ENCODE measurements at regions not wholly inside any gene's neighbourhood (a gene's known extent, or its start where the extent isn't known, plus 50 kb on each side); places are given as distances from the start of the nearest gene placed in this dataset.

DNA sequence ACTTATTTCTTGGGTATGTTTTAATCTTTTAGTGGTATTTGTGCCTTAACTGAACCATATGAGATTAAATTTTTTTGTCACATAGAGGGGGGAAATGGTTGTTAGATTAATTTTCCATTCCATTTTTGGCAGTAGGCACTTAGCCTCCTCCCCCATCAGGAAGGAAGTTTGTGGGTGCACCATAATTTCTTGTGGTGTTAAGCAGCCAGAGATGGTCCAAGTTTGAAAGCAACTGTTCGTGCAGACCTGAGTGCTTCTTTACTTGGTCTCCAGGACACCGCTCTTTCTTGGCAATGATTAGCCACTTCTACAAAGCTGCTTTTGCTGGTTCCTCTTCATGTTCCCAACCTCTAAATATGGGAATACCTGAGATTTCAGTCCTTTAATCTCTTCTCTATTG is 92.7 kb upstream of the RPL34 start:
- DNase-seq (ENCODE audit: low read depth, low spot score), result no peak

DNA sequence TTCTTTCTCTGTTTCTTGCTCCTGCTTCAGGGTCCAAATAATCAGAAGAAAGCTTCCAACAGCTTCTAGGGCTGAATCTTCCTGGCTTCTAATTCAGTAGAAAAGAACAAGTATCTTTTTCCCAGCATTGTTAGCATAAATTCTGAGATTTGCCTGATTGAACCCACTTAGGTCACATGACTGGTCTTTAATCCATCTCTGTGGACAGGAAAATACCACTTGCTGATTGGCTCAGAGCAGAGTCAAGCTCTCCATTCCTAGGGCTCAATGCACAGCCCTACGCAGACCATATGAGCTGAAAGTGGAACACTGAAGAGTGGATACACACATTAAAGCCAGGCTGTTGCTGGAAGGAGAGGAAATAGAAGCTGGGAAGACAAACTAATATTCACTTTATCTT is 99.6 kb upstream of the RPL34 start:
- DNase-seq (ENCODE audit: low read depth, low spot score), result no peak

DNA sequence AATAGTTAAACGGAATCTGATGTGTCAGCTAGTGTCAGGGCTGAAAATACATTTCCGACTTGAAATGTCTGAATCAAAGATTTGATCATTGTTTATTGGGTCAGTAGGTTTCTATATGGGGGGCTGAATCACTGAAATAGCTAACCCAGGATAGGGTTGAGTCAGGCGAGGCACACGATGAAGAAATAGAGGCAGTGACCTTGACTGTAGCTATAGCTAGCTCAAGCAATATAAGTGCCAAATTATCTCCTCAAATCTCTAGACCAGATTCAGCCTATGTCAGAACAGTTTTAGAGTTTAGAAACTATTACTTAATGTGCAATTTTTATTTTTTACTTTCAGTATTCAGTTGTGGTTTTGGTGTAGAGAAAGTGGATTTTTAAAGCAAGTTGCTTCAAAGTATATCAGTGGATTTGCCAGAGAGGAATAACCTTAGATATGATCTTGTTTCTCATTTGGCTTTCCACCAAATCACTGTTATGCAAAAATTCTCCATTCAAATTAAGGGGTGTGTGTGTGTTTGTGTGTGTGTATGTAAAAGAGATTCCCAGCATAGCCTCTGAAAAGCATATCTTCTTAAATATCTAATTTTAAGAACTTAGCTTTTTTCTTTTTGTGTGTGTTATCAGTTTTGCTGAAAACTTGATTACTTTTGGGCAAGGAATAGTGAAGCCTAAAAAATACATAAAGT is 100.3 kb upstream of the RPL34 start:
- DNase-seq (ENCODE audit: low read depth, low spot score), result no peak

DNA sequence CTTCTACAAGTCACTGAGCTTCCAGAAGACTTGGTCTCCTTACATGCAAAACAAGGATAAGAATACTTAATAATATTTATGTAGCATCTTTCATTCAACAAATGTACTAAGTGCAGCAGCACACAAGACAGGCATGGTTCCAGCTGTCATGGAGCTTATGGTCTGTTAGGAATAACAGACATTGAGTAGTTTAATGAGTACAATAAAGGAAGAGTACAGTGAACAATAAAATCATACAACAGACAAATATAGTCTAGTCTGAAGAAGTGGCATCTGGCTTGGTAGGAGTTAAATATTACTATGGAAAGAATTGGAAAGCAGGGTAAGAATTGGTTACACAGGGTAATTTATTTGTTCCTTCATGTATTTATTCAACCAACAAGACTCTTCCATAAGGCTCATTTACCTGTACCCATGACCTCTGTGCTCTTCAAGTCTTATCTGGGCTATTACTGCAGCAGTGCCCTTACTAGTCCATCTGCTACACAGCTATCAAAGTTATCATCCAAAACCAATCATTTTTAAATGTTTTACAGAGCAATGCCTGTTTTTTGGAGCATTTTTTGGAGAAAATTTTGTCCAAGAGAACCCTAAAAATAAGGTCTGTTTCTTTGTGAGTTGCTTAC is 101.1 kb upstream of the RPL34 start:
- DNase-seq (ENCODE audit: low read depth, low spot score), result no peak

DNA sequence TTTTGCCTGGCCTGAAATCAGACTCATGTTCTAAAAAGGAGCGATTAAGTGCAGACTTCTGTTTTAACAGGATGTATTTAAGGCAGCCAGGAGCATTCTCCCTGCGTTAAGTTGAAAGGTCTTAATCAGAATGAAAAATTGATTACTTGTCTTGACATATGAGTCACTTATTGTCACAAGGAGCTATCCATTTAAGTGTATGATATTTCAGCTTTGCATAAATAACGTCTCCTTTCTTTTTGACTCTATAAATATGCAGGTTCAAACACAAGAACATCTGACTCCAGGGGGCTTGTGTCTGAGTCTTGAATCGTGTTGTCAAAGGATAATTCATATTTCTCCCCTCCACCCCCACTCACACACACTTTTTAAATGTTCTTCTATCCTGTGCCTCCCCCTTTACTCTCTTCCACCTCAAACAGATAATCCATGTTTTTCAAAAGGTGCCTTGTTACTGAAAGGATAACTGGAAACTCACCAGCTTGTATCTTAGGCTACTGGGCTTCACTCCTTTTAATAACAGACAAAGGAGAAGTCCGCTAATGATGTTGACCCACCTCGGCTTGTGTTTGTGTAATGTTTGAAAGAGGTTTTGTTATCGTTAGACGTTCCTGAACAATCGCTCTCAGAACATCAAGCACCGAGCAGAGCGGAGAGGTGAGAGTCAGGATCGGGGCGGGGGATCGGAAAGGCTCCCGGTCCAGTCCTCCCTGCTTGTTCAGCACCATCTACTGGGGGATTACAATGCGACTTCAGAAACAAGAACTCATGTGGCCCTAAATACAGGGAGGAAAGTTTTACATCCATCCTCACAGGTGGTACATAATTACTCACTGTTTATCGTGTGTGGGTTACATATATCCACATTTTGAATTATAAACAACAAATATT is 107.5 kb upstream of the RPL34 start:
- DNase-seq (ENCODE audit: low read depth, low spot score), result no peak

DNA sequence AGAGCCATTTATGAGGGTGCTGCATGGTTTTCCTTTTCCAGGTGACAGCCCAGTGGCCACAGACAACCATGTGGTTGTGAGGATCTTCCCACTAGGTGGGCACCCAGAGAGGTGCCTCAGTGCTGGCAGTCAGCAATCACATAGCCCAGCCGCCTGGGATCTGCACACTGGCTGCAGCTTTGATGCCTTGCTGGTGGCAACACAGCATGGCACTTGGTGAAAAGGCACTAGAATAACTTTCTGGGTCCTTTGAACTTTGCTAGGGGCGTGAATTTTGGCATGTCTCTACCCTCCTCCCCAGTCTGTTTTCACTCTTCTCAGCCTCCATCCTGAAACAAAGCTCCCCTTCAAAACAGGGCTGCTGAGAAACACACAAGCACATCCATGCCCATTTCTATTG is 108.8 kb upstream of the RPL34 start:
- DNase-seq (ENCODE audit: low read depth, low spot score), result no peak

DNA sequence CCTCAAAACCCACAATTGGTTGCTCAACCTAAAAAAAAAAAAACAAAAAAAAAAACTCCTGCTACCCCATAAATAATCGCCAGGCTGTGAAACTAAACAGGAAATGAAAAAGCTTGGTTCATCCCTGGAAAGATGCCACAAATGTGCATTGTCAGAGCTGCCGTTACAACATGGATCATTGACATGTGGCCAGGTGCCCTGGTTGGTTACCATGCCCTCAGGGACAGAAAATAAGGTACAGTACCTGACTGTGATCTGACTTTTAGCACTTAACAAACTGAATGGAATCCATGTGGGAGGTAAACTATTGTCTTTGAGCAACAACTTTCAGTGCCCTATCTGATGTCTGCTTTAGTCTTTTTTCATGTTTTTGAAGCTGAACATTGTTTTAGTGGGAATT is 118.0 kb upstream of the RPL34 start:
- DNase-seq (ENCODE audit: low read depth, low spot score), result no peak

DNA sequence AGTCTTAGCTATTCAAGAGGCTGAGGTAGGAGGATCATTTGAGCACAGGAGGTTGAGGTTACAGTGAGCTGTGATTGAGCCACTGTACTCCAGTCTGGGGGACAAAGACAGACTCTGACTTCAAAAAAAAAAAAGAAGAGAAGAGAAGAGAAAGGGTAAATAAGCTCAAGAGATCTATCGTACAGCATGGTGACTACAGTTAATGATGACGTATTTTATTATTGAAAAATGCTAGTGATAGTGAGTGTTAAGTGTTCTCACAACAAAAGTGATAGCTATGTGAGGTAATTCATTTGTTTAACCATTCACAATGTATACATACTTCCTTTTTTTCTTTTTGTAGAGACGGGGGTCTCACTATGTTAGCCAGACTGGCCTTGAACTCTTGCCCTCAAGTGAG is 121.5 kb upstream of the RPL34 start:
- no peak for DNase-seq (ENCODE audit: low read depth, low spot score)

DNA sequence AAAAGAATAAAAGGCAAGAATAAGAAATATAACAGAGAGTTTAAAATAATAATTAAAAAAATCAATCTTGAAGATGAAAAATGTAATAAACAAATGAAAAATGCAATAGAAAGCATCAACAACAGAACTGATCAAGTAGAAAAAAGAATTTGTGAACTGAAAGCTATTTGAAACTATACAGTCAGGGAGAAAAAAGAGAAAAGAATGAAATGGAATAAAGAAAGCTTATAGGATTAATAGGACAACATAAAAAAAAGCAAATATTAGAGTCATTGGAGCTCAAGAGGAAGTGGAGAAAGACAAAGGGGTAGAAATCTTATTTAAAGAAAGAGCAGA is 126.8 kb upstream of the RPL34 start:
- no peak for DNase-seq (ENCODE audit: low read depth, low spot score)

DNA sequence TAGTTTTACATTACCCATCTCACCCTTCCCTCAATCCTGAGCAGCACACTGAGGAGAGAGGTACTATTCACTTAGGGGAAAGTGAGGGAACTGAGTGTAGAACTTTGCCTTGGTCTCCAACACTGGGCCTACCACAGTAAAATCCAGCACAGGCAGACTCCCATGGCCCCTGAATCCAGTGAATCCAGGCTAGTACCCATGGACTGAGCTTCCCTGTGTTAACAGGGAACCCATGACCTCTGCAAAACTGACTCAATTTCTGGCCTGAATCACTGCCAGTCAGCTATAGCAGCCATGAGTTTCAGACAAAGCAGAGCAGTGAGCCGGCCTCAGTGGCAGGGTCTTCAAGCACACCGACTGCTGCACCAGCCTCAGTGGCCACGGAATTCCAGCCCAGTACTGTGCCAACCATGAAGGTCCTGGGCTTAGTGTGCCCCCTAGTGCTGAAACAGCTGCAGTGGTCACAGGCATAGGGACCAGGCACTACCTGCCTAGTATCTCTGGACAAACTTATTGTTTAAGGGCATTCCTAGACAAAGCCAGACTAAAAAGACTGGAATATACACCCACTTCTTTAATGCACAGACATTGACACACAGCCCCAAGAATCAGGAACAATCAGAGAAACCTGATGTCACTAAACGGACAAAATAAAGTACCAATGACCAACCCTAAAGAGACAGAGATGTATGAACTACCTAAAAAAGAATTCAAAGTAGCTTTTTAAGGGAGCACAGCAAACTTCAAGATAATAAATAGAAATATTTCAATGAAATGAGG is 127.4 kb upstream of the RPL34 start:
- DNase-seq (ENCODE audit: low read depth, low spot score), result no peak

DNA sequence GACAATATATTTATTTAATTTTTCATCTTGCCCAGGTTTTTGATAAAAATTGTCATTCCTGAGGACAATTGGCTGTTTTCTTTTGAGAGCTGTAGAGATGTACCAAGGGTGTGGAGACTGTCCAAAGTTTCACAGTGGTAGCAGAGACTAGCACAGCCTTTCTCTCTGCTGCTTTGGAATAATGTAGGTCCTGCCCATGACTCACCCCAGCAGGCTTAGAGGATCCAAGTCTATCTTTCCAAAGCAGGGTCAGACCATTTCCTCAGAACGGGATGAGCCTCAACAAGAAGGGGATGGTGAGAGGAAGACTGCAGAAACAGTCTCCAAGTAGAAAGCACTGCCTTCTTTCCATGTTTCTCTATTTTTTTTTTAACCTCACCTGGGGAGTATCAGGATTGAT is 131.5 kb upstream of the RPL34 start:
- DNase-seq (ENCODE audit: low read depth, low spot score), result no peak

DNA sequence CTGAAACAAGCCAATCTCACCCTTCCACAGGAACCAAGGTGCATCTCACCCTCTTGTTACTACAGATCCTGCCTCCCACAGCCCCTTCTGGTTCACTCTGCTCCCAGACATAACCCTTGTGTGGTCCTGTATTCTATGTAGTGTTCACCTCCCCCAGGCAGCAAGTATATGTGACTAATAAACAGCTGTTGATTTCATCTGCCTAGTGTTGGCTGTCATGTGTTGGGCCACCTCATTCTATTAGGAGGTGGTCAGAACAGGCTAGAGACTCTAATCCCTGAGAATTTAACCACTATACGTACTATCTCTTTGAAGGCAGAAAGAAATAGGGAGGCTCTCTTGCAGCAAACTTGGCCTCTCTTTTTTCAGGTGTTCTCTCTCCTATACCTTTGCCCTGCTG is 134.3 kb upstream of the RPL34 start:
- DNase-seq (ENCODE audit: low read depth, low spot score), result no peak

DNA sequence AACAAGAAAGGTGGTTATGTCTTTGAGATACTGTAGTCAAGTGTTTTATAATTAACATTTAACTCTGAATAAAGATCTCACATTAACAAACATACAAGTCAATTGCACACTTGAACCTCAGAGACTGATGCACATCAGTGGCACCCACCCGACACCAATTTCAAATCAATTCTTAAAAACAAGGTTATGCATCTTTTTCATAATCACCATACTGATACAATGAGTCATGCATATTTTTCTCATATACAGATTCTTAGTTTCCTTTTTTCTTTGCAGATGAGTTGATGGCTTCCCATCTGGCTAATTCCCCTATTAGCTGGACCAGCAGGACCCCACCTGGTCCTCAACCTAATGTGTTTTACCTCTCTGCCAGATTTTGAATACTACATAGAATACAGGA is 136.2 kb upstream of the RPL34 start:
- DNase-seq (ENCODE audit: low read depth, low spot score), result no peak

DNA sequence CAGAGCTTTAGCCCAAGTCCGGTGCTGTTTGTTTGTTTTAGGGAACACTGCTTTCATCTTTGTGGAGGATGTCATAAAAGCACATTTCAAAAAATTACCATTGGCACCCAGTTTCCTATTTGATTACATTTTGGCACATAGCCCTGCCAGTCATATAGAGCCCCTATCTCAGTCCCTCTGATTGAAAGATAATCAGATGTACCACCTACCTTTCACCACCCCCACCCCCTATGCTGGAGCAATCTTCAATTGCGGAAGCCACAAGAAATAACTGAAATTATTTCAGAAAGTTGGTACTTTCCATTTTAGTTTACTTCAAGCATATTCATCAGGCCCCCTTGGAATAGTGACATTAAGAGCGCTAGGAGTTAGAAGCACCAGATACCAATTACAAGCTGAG is 136.7 kb upstream of the RPL34 start:
- DNase-seq (ENCODE audit: low read depth, low spot score), result no peak

DNA sequence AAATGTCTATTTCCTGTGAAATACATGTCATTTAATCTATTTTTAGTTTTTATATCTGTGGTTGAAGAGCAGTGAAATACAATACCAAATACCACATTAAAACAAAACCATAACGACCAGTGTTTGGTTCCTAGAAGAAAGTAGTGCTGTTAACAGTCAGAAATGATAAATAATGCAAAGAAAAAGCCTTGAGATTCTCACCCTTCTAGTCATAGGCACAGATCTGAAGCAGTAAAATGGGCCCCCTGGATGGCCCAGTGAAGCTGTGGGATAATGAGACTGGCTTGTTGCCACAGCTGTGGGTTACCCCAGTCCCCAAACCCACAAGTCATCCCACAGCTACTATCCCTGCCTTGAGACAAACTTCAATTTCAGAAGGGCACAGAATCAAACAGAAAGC is 137.3 kb upstream of the RPL34 start:
- no peak for DNase-seq (ENCODE audit: low read depth, low spot score)

DNA sequence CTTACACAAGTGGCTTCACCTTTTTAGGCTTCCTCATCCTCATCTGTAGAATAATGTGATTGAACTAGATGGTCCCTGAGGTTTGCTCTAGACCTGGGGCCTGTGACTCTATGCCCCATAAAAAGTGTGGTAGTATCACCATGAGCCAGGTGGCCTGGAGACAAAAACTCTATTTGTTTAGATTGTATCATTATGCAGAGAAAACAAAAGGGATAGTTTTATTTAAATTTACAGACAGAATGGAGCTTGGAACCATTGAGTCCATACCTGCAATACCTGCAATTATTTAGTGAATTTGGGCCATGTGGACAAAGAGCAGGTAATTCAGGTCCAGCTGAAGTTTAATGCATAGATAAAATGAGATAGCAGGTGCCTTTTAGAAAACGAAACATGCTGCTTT is 139.5 kb upstream of the RPL34 start:
- DNase-seq (ENCODE audit: low read depth, low spot score), result no peak

DNA sequence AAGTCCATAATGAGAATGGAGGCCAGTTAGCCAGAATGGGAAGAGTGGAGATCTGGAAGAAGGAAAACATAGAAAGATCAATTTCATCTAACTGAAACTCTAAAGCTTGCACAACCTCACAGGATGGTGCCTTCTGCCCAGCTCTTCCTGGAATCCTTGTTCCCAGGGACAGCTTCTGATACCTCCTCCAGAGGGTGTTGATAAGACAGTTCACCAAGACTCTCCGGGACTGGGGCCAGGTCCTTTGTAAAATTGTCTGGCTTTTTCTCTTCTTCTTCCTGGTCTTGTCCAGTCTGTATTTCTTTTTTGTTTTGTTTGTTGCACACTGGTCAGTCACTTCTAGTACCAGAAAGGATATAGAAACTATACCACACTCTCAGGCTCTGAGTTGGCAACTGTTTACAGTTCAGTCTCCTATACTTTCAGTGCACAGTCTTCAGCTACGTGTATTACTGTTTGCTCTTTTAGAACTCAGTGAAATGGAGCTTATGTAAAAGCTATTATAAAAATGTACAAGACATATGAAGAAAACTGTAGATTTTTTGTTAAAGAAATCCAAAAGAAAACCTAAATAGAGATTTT is 142.8 kb upstream of the RPL34 start:
- no peak for DNase-seq (ENCODE audit: low read depth, low spot score)

DNA sequence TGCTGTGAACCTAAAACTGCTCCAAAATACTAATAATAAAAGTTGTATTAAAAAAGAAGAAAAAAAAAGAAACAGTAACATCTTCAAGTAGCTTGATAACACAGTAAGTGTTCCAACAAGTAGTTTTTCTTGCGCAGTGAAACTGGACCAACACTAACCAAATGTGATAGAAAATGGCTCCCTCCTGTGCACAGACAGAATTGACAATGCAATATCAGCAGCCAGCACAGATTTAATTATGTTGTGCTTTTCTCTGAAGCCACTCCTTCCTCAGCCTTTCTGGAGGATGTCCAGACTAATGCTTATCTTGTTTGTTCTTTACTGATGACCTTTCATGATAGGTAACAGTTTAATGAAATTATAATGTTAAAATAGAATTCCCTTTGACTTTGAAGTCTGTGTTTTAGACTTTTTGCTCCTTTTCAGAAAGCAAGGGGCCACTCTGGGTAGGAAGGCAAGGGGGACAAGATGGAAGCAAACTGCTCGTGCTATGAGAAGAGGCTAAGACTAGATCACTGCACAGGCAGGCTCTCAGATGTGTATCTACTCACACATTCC is 147.1 kb upstream of the RPL34 start:
- DNase-seq (ENCODE audit: low read depth, low spot score), result no peak

DNA sequence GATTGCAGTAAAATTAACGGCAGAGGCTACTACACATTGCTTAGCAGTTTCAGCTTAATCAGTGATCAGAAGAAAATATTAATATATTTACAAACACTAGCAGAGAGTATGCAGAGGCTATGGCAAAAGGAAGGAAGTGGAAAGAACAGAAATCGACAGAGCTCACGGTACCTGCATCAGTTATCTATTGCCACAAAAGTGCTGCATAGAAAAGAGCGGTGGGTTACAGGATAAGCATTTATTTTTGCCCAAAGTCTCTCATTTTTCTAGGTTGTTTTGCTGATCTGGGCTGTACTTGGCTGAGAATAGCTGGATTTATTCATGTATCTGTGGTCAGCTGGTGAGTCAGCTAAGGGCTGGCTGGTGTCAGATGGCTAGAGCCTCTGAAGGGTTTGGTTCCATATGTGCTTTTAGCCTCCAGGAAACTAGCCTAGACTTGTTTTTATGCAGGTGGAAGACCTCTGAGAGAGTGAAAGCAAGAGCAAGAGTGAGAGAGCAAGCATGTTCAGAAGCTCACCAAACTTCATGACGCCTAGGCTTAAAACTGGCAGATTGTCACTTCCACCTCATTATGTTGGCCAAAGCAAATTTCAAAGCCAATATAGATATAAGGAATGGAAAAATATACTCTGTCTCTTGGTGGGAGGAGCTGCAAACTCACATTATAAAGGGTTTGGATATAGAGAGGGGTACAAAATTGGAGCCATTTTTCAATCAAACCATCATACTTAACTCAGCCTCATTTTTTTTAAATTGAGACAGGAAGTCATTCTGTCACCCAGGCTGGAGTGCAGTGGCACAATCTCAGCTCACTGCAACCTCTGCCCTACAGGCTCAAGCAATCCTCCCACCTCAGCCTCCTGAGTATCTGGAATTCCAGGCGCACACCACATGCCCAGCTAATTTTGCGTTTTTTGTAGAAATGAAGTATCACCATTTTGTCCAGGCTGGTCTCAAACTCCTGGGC is 153.2 kb upstream of the RPL34 start:
- peak; percentile 40 for DNase-seq (ENCODE audit: low read depth, low spot score)

DNA sequence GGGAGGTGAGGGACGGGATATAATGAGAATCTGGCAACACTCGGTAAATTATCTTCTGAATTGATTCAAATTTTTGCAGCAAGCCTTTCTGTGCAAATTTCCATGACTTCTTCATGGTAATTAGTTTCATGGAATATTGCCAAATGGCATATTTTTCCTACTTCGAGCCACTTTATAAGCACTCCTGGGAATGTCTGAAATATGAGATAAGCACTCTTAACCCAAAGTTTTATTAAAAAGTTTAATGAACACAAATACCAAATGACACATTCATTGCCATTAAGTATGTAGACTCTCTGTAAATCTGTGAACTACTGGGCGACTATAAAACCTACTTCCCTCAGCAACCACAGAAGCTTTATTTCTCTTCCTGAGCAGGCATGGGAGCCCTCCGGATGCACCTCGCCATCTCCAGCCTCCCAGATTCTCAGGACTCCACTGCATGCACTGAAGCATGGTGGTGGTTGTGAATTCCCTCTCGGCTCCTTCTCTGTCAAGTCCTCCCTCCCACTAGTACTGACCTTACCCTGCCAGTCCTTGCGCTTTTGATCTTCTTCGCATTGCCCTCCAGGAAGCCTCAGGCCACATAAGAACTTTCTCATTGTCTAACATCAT is 154.4 kb upstream of the RPL34 start:
- no peak for DNase-seq (ENCODE audit: low read depth, low spot score)

Measured in brain pericyte (primary cell).